ENCODE measurements at regions not wholly inside any gene's neighbourhood (a gene's known extent, or its start where the extent isn't known, plus 50 kb on each side); places are given as distances from the start of the nearest gene placed in this dataset.

DNA sequence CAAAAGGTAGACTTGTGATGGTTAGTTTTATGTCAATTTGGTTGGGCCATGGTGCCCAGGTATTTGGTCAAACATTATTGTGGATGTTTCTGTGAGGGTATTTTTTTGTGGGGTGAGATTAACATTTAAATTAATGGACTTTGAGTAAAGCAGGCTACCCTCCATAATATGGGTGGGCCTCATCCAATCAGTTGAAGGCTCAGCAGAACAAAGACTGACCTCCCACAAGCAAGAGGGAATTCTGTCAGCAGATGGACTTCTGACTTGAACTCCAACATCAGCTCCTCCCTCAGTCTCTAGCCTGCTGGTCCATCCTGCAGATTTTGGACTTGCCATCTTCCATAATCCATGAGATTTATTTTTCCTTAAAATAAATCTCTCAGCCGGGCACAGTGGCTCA, 55.6 kb upstream of the BNC1 start:
- TF ChIP-seq, protein P1, sequence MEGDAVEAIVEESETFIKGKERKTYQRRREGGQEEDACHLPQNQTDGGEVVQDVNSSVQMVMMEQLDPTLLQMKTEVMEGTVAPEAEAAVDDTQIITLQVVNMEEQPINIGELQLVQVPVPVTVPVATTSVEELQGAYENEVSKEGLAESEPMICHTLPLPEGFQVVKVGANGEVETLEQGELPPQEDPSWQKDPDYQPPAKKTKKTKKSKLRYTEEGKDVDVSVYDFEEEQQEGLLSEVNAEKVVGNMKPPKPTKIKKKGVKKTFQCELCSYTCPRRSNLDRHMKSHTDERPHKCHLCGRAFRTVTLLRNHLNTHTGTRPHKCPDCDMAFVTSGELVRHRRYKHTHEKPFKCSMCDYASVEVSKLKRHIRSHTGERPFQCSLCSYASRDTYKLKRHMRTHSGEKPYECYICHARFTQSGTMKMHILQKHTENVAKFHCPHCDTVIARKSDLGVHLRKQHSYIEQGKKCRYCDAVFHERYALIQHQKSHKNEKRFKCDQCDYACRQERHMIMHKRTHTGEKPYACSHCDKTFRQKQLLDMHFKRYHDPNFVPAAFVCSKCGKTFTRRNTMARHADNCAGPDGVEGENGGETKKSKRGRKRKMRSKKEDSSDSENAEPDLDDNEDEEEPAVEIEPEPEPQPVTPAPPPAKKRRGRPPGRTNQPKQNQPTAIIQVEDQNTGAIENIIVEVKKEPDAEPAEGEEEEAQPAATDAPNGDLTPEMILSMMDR (IDR thresholded peaks at IDR 0.05) = no peak
- no peak for TF ChIP-seq POLR2A (IDR thresholded peaks at IDR 0.05)
